H1 (cell line): ENCODE measurements at regions not wholly inside any gene's neighbourhood (a gene's known extent, or its start where the extent isn't known, plus 50 kb on each side); places are given as distances from the start of the nearest gene placed in this dataset.

ENCODE experiments used
- CTCF ChIA-PET: fragments of 300-600 bp; sonication (Branson Sonifier 250); formaldehyde crosslinking; loops from one replicate; lab custom pipeline; 2021; ENCODE audit not compliant: partially characterized antibody; lab: Charles Lee
- POLR2A ChIA-PET: fragments of 300-600 bp; sonication (Branson Sonifier 250); formaldehyde crosslinking; loops from one replicate; lab custom pipeline; 2021; ENCODE audit warnings: inconsistent platforms; ENCODE audit not compliant: partially characterized antibody; lab: Charles Lee
- DNase-seq, 2 experiments: peaks; one replicate each; pipeline versions ENCODE4 v3.0.0 to v3.0.0-alpha.2; 2010 to 2022; ENCODE audit warnings: low spot score in 2 of 2, low read depth in 1 of 2, mixed read lengths in 1 of 2
- FAIRE-seq: peaks from 2 replicates; lab custom pipeline; 2011; peaks lifted over from hg19 to GRCh38; lab: Jason Lieb, UNC
- H2AFZ ChIP-seq: 2 replicates; pipeline ENCODE4 v1.8.1; 2012; ENCODE audit warnings: low read length, inconsistent platforms
- H2AK5ac ChIP-seq: 2 replicates; pipeline ENCODE4 v1.6.1; 2013; ENCODE audit warnings: low read depth, low read length
- H2BK120ac ChIP-seq: replicated peaks from 2 replicates; pipeline ENCODE3; 2013; ENCODE audit warnings: low read depth, low read length, inconsistent platforms
- H2BK12ac ChIP-seq: 2 replicates; pipeline ENCODE4 v1.6.1; 2013; ENCODE audit warnings: low read depth, low read length
- H2BK15ac ChIP-seq: 2 replicates; pipeline ENCODE4 v1.6.1; 2013; ENCODE audit warnings: low read length
- H2BK20ac ChIP-seq: 2 replicates; pipeline ENCODE4 v1.6.1; 2013; ENCODE audit warnings: low read length
- H2BK5ac ChIP-seq: 2 replicates; pipeline ENCODE4 v1.6.1; 2013; ENCODE audit warnings: low read depth, low read length
- H3K14ac ChIP-seq: 2 replicates; pipeline ENCODE4 v1.6.1; 2013; ENCODE audit warnings: inconsistent platforms; ENCODE audit not compliant: insufficient read length
- H3K18ac ChIP-seq: 2 replicates; pipeline ENCODE4 v1.6.1; 2013; ENCODE audit warnings: low read length; ENCODE audit errors: extremely low read depth
- H3K23ac ChIP-seq: 2 replicates; pipeline ENCODE4 v1.6.1; 2013; ENCODE audit warnings: inconsistent platforms; ENCODE audit not compliant: insufficient read length
- H3K23me2 ChIP-seq: 2 replicates; pipeline ENCODE4 v1.6.1; 2013; ENCODE audit warnings: low read depth, low read length
- H3K27ac ChIP-seq: 2 replicates; pipeline ENCODE4 v1.6.1; 2011; ENCODE audit warnings: low read depth, low read length, inconsistent platforms
- H3K27me3 ChIP-seq, 4 experiments: replicated peaks in 1 of 4; 1 replicate in 1 of 4; 2 replicates in 3 of 4; pipeline versions ENCODE4 v1.6.1 to v1.8.1; 2011 to 2013; ENCODE audit warnings: low read length in 3 of 4, mild to moderate bottlenecking in 3 of 4, inconsistent platforms in 2 of 4, mixed read lengths in 2 of 4, moderate library complexity in 1 of 4; ENCODE audit not compliant: control insufficient read depth in 3 of 4, insufficient read depth in 3 of 4; ENCODE audit errors: extremely low read depth in 1 of 4
- H3K36me3 ChIP-seq, 4 experiments: 2 replicates each; pipeline versions ENCODE4 v1.6.1 to v1.8.1; 2011 to 2013; ENCODE audit warnings: mild to moderate bottlenecking in 4 of 4, low read length in 3 of 4, moderate library complexity in 2 of 4, control low read depth in 1 of 4, inconsistent platforms in 1 of 4; ENCODE audit not compliant: insufficient read depth in 4 of 4, control insufficient read depth in 2 of 4
- H3K4ac ChIP-seq: replicated peaks from 2 replicates; pipeline ENCODE3; 2013; ENCODE audit warnings: low read length, low read depth, mixed read lengths, inconsistent platforms; ENCODE audit not compliant: insufficient read length
- H3K4me1 ChIP-seq, 4 experiments: replicated peaks in 1 of 4; 1 replicate in 1 of 4; 2 replicates in 3 of 4; pipeline versions ENCODE4 v1.6.1 to v1.8.1; 2011 to 2013; ENCODE audit warnings: low read length in 3 of 4, inconsistent platforms in 2 of 4, mixed read lengths in 1 of 4; ENCODE audit not compliant: insufficient read depth in 4 of 4, control insufficient read depth in 3 of 4
- H3K4me2 ChIP-seq, 2 experiments: 2 replicates each; pipeline versions ENCODE4 v1.6.1 to v1.8.1; 2011 to 2013; ENCODE audit warnings: low read depth in 2 of 2, low read length in 2 of 2, control low read depth in 1 of 2, inconsistent platforms in 1 of 2, mild to moderate bottlenecking in 1 of 2; ENCODE audit not compliant: insufficient read depth in 1 of 2
- H3K4me3 ChIP-seq, 4 experiments: fragments of 200-600, 300-600 bp in 1 of 4; sonication (generic), shearing (Covaris generic), sonication (Bioruptor Twin) in 1 of 4; 2 replicates each; pipeline versions ENCODE4 v1.5.1 to v1.8.1; 2011 to 2016; ENCODE audit warnings: low read length in 4 of 4, low read depth in 3 of 4, control low read depth in 2 of 4, inconsistent platforms in 2 of 4, mild to moderate bottlenecking in 2 of 4, mixed read lengths in 1 of 4, moderate library complexity in 1 of 4; ENCODE audit not compliant: insufficient read depth in 2 of 4; ENCODE audit errors: extremely low read depth in 1 of 4
- H3K56ac ChIP-seq: replicated peaks from 2 replicates; pipeline ENCODE3; 2013; ENCODE audit warnings: low read depth, mild to moderate bottlenecking, mixed read lengths, low read length, inconsistent platforms; ENCODE audit not compliant: insufficient read length
- H3K79me1 ChIP-seq: 2 replicates; pipeline ENCODE4 v1.6.1; 2013; ENCODE audit warnings: low read depth, low read length, control low read depth
- H3K79me2 ChIP-seq, 2 experiments: 2 replicates each; pipeline versions ENCODE4 v1.6.1 to v1.8.1; 2012 to 2013; ENCODE audit warnings: low read length in 2 of 2, mild to moderate bottlenecking in 2 of 2, inconsistent platforms in 1 of 2; ENCODE audit not compliant: insufficient read depth in 2 of 2, control insufficient read depth in 1 of 2
- H3K9ac ChIP-seq, 4 experiments: replicated peaks in 1 of 4; 1 replicate in 1 of 4; 2 replicates in 3 of 4; pipeline versions ENCODE4 v1.6.1 to v1.8.1; 2011 to 2013; ENCODE audit warnings: low read depth in 3 of 4, low read length in 3 of 4, control low read depth in 2 of 4, mild to moderate bottlenecking in 2 of 4, moderate library complexity in 2 of 4, inconsistent platforms in 1 of 4; ENCODE audit errors: extremely low read depth in 1 of 4
- H3K9me3 ChIP-seq, 2 experiments: 2 replicates each; pipeline versions ENCODE4 v1.6.1 to v1.8.1; 2012 to 2013; ENCODE audit warnings: mild to moderate bottlenecking in 2 of 2, moderate library complexity in 2 of 2, control low read depth in 1 of 2, inconsistent platforms in 1 of 2, low read depth in 1 of 2, low read length in 1 of 2, mixed read lengths in 1 of 2; ENCODE audit not compliant: insufficient read depth in 2 of 2
- H4K20me1 ChIP-seq, 2 experiments: replicated peaks in 1 of 2; 2 replicates each; pipeline versions ENCODE3 to v1.8.1; 2011 to 2013; ENCODE audit warnings: inconsistent platforms in 2 of 2, low read length in 2 of 2, mild to moderate bottlenecking in 1 of 2; ENCODE audit not compliant: insufficient read depth in 2 of 2, control insufficient read depth in 1 of 2
- H4K5ac ChIP-seq: 2 replicates; pipeline ENCODE4 v1.6.1; 2013; ENCODE audit warnings: low read length, low read depth, mixed read lengths, inconsistent platforms; ENCODE audit not compliant: insufficient read length
- H4K8ac ChIP-seq: 2 replicates; pipeline ENCODE4 v1.8.0; 2013; ENCODE audit warnings: mild to moderate bottlenecking, moderate library complexity, low read length, inconsistent platforms; ENCODE audit not compliant: insufficient read depth; ENCODE audit errors: extremely low read depth
- H4K91ac ChIP-seq: replicated peaks from 2 replicates; pipeline ENCODE3; 2013; ENCODE audit warnings: low read length, mixed read lengths, inconsistent platforms; ENCODE audit not compliant: insufficient read length
- HDAC2 ChIP-seq, 2 experiments: fragments of 300-600 bp in 1 of 2; sonication (generic) in 1 of 2; IDR thresholded peaks; 2 replicates each; pipeline ENCODE4 v1.6.1; 2011 to 2012; ENCODE audit warnings: low read depth in 2 of 2, low read length in 2 of 2, mild to moderate bottlenecking in 2 of 2, moderate library complexity in 2 of 2, borderline replicate concordance in 1 of 2, inconsistent platforms in 1 of 2
- YY1 ChIP-seq: IDR thresholded peaks from 2 replicates; pipeline ENCODE4 v1.6.1; 2011; ENCODE audit warnings: low read depth, mild to moderate bottlenecking, low read length
- WGBS, 2 experiments: shearing (Covaris generic) in 1 of 2; methylation state at CpG; one replicate each; pipeline versions ENCODE4 v1.1.6 to v1.1.7; 2013 to 2015; ENCODE audit warnings: low lambda C conversion rate in 2 of 2, mixed read lengths in 2 of 2, inconsistent platforms in 1 of 2, low coverage in 1 of 2, missing lambda C conversion rate in 1 of 2; ENCODE audit not compliant: insufficient replicate concordance in 2 of 2, insufficient coverage in 1 of 2, insufficient read length in 1 of 2; ENCODE audit errors: extremely low coverage in 1 of 2, missing lambda C conversion rate in 1 of 2; 5-methylcytosine and 5-hydroxymethylcytosine counted together

DNA sequence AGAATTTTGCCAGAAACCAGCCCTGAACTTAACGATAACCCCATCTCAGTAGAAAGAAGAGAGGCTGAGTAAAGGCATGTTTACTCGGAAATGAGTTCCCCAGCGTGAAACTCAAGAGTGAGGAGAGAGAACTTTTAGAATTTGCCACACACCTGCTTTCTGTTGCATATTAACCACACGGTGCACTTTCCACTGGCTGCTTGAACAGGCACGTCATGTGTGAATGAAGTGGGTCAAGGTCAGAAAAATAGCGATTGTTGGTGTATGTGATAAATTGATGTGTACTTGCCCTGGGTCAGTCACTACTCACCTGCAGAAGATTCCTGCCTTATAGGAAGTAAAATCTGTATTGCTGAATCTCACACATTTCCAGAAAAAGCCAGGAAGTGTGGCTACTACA lies 395.7 kb downstream of the TRIML1 start:
- Histone ChIP-seq H3K4ac (no peak overlapping the region), H3K79me1 (no peaks in the 10 kb centered on the region), H2AFZ (no peak overlapping the region), H4K20me1 (no peaks in the 10 kb centered on the region), H3K9ac (no peak overlapping the region), H4K91ac (no peak overlapping the region), H2BK5ac (no peak overlapping the region), H3K4me2 (no peak overlapping the region), H3K36me3 (no peaks in the 10 kb centered on the region; a peak in 1 of 8 replicates), H3K27me3 (no peaks in the 10 kb centered on the region), H3K4me3 (no peak overlapping the region), H3K4me1 (no peaks in the 10 kb centered on the region), H3K56ac (no peak overlapping the region), H2AK5ac (no peak overlapping the region), H3K14ac (no peak overlapping the region), H3K27ac (no peak overlapping the region), H2BK120ac (no peak overlapping the region), H2BK20ac (no peak overlapping the region)
- DNase-seq, result no peak
- POLR2A ChIA-PET, result no interaction called here
- 94% methylated on average over 6 of the region's 6 CpGs; no CpG with 5 or more reads in 1 of the 2 experiments for WGBS, 2 experiments
- no peak for FAIRE-seq
- TF ChIP-seq HDAC2 (IDR thresholded peaks at IDR 0.05; ENCODE audit: borderline replicate concordance in 1 of 2, low read depth in 2 of 2, low read length in 2 of 2) (no peak), YY1 (no peak)
- TF ChIP-seq, all 59 proteins: peak for 0
- no peaks in the 10 kb centered on the region for H3K79me2 ChIP-seq
- no peak overlapping the region for H3K18ac ChIP-seq
- H3K9me3 ChIP-seq, result peaks cover 3 to 5% of the 10 kb centered on the region in 2 experiments; a peak in 2 of 4 replicates
- no peak overlapping the region for H3K23ac ChIP-seq
- H2BK15ac ChIP-seq, result no peak overlapping the region
- CTCF ChIA-PET, result no interaction called here
- no peak overlapping the region for H4K5ac ChIP-seq
- H3K23me2 ChIP-seq, result 0 out of 2 replicates have a peak, but pooled peaks cover 2% of the 10 kb centered on the region
- no peak overlapping the region for H4K8ac ChIP-seq
- H2BK12ac ChIP-seq, result no peak overlapping the region
